HG03039 (cell line): ENCODE measurements at regions not wholly inside any gene's neighbourhood (a gene's known extent, or its start where the extent isn't known, plus 50 kb on each side); places are given as distances from the start of the nearest gene placed in this dataset.

Experiments
- ATAC-seq: cut with Tn5 transposase; IDR thresholded peaks from one replicate; pipeline ENCODE4 v1.9.1; 2021; ENCODE audit warnings: mild to moderate bottlenecking, moderate library complexity; ENCODE audit not compliant: unreplicated experiment

GRCh38 chr5:64110222-64110621 is 55.4 kb upstream of the RNF180 start:
- no peak for ATAC-seq

- no peak for ATAC-seq
Observed at GRCh38 chr5:64108674-64109073, 57.0 kb upstream of the RNF180 start.

GRCh38 chr5:64100203-64100602 is 65.4 kb upstream of the RNF180 start:
- ATAC-seq = no peak

GRCh38 chr5:64096771-64097170 is 68.9 kb upstream of the RNF180 start:
- no peak for ATAC-seq

GRCh38 chr5:64077589-64077988 is 88.1 kb upstream of the RNF180 start:
- no peak for ATAC-seq

- peak; percentile 91 for ATAC-seq
Observed at GRCh38 chr5:64074533-64074932, 91.1 kb upstream of the RNF180 start.

GRCh38 chr5:64069486-64069885 is 96.2 kb upstream of the RNF180 start:
- ATAC-seq = no peak

- ATAC-seq = no peak
Observed at GRCh38 chr5:64050296-64050695, 88.1 kb upstream of the HTR1A start.

GRCh38 chr5:64040490-64040889 is 78.2 kb upstream of the HTR1A start:
- ATAC-seq = no peak

- no peak for ATAC-seq
Observed at GRCh38 chr5:64026493-64026892, 64.2 kb upstream of the HTR1A start.

GRCh38 chr5:64019746-64020145 is 57.5 kb upstream of the HTR1A start:
- ATAC-seq = no peak

- ATAC-seq = no peak
Observed at GRCh38 chr5:64018966-64019365, 56.7 kb upstream of the HTR1A start.

- no peak for ATAC-seq
Observed at GRCh38 chr5:64015824-64016223, 53.6 kb upstream of the HTR1A start.
